ENCODE measurements at regions not wholly inside any gene's neighbourhood (a gene's known extent, or its start where the extent isn't known, plus 50 kb on each side); places are given as distances from the start of the nearest gene placed in this dataset.

DNA sequence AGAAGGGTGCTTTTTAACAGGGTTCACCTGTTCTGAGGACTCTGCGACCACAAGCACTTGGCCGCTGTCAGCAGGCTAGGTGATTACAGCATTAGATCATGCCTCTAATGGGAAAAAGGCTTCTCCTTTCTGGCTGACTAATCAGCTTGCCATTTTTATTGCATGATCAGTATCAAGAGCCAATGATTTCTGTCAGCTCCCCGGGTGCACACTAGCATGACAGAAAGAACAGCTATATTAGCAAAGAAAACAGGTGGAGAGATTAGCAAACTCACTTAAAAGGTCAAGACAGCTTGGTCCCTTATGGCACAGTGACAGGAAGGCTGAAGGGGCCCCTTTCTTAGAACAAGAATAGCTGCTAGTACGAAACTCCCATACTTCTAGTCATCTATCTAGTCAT, 170.0 kb downstream of the SMIM20 start:
- intact Hi-C loops (cut with DNase I), result loop anchor here (5.0 kb wide), 3 partner anchors 153 to 328 kb away; no protein-coding TSS in a partner anchor

DNA sequence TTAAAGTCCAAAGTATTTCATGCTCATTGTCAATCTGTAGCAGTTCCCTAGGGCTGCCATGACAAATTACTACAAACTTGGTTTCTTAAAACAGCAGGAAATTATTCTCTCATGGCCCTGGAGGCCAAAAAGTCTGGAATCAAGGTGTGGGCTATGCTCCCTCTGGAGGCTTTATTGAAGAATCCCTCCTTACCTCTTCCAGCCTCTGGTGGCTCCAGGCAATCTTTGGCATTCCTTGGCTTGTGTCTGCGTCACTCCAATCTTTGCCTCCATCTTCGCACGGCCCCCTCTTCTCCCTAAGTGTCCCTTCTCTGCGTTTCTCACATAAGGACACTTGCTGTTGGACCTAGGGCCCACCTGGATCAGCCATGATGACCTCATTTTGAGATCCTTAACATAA, 170.4 kb downstream of the SMIM20 start:
- no peak for DNase-seq
- intact Hi-C loops (cut with DNase I), result loop anchor here (5.0 kb wide), 3 partner anchors 153 to 328 kb away; no protein-coding TSS in a partner anchor

More for the DNA sequence above, 170.0 kb downstream of the SMIM20 start:
- no peak for DNase-seq

DNA sequence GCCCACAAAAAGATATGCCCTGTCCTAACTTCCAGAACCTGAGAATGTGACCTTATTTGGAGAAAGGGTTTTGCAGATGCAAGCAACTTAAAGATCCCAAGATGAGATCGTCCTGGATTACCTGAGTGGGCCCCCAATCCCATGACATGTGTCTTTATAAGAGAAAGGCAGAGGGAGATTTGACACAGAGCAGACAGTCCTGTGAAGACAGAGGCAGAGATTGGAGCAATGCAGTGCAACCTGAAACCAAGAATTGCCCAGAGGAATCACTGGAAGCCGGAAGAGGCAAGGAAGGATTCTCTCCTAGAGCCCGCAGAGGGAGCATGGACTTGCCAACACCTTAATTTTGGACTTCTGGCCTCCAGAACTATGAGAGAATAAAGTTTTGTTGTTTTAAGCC, 171.5 kb downstream of the SMIM20 start:
- intact Hi-C loops (cut with DNase I), result no loop called here
- no peak for DNase-seq

DNA sequence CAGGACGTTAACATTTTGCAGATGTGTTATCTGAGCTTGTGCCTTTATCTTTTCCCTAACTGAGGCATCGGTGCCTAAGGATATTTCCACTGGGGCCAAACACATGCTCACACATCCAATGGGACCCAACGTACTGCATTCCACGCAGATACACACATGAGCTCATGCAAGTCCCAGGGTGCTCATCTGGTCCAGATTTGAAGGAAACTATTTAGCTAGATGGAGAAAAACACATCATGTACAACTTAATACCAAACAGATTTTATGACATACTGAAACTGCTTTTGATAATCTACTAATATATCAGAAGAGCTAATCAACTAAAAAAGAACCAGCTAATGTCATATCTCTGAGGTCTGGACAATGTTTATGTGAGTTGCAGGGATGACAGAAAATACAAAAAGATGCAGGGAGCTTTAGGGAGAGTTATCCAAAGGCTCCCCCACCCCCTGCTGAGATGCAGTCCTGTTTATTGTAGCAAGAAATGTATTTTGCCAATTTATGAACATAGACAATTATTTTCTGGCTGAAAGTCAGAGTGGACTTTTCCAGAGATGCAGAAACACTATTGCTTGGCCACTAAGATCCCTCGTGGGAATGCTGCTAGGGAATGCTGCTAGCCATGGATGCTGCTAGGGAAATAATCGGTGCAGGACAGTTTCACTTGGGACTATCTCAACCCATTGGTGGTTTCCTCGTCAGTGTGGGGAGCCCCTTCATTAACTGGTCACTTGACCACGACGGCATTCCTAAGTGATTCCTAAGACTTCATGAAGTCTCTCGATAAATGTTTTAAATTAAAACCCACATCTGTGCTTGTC, 172.8 kb downstream of the SMIM20 start:
- intact Hi-C loops (cut with DNase I), result no loop called here

DNA sequence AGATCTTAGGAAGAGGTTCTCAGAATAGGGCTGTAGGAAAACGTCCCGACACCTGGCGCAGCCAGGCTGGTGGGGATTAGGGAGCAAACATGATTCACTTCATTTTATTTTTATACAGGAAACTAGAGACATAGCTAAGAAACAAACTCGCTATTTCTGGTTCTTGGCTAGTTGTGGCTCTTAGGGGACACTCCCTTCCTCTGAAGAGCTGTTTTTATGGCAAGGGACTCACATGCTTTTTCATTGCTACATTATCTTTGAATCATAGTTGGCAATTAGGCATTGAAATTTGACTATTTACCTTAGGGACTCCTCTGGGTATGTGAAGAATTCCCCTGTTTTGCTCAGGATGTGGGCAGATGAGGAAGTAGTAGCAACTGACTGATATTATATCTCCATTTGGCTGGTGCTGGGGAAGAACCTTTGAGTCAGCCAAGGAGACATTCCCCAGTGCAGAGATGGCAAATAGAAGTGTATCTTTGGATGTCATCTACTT, 174.5 kb downstream of the SMIM20 start:
- intact Hi-C loops (cut with DNase I), result no loop called here
- DNase-seq, result no peak

More for the DNA sequence above, 172.8 kb downstream of the SMIM20 start:
- DNase-seq, result no peak

DNA sequence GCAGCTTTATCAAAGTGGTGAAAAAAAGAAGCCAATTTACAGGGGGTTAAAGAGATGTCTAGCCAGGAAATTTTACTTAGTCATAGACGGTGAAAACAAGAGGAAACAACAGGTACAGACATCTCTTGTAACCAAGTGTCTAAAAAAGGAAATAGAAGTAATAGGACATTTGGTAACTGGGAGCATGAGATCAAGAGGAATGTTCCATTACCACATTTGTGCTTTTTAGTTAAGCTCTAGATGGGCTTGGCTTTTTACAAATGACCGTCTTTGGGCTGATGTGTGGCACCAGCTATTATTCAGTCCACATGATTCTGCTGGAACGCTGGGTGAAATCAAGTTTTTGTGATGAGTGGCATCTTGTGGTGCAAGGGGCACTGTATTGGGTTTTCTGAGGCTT, 179.5 kb downstream of the SMIM20 start:
- no peak for DNase-seq
- intact Hi-C loops (cut with DNase I), result no loop called here

DNA sequence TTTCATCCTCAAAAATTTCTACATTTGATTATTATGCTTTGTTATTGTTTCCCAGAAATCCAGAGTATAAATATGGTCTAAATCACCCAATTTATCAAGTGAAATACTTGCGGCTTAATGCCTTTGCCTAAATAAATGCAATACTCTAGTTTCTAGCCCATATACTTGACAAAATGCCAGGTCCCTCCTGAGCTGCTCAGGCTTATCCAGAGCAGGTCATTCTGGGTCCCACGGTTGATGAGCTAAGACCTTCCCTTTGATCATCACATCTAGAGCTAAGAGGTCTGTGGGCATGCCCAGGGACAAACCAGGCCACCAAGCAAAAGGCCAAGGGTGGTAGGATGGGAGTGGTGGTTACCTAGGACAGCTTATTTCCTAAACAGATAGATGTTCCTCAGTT, 180.1 kb downstream of the SMIM20 start:
- DNase-seq, result no peak
- intact Hi-C loops (cut with DNase I), result no loop called here

DNA sequence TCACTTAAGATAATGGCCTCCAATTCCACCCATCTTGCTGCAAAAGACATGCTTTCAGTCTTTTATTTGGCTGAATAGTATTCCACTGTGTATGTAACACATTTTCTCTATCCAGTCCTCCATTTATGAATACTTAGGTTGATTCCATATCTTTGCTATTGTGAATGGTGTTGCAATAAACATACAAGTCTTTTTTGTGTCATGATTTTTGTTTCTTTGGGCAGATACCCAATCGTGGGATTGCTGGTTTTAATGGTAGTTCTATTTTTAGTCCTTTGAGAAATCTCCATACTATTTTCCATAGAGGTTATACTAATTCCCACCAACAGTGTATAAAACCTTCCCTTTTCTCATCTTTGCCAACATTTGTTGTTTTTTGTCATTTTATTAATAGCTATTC, 180.9 kb downstream of the SMIM20 start:
- intact Hi-C loops (cut with DNase I), result no loop called here
- DNase-seq, result no peak

DNA sequence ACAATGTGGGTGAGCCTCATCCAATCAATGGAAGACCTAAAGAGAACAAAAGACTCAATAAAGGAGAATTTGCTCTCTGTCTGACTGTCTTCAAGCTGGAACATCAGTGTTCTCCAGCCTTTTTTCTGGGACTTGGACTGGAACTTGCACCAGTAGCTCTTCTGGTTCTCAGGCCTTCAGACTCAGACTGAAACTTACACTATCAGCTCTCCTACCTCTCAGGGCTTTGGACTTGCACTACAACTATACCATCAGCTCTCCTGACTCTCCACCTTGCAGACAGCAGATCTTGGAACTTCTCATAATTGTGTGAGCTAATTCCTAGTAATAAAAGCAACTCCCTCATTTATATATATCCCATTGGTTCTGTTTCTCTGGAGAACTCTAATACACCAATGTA, 185.9 kb downstream of the SMIM20 start:
- intact Hi-C loops (cut with DNase I), result no loop called here

DNA sequence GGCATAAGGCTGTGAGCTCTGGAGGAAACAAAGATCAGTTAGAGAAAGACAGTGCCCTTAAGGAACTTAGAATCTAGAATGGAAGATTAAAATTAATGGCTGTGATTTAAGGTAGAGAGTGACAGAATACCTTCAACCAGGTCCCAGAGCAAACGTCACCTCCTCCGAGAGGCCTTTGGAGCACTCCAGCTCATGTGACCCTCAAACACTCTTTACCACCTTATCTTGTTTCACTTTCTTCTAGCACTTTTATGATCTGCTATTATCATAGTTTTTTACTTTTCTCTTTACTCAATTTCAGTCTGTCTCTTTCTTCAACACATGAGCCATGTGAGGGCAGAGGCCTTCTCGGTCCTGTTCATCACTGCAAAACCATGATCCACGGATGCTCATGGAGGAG, 187.0 kb downstream of the SMIM20 start:
- intact Hi-C loops (cut with DNase I), result no loop called here
- DNase-seq, result no peak

More for the DNA sequence above, 185.9 kb downstream of the SMIM20 start:
- no peak for DNase-seq

DNA sequence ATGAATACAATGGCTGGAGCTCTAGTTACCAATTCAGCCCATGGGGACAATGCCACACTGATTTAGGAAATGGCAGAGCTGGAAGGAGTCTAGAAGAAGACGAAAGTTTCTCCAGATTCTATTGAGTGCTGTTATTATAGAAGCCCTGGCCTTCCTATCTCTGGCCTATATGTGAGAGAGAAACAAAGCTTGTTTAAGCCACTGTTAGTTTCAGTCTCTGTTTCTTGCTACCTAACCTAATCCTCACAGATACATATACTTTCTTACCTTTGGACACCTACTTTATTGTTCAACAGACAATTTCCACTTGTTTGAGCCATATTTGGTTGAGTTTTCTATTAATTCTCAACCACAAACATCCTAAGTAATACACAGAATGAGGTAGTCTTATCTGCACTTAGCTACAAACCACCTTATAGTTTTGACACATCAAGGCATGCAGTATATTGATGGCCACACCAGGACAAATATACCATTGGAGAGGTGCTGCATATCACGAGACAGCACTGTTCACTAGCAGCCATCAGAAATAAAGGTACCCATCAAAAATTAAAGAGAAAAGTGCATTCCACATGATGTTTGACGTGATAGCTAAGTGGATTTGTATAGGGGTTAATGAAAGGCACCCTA, 190.2 kb downstream of the SMIM20 start:
- intact Hi-C loops (cut with DNase I), result no loop called here
- DNase-seq, result no peak

DNA sequence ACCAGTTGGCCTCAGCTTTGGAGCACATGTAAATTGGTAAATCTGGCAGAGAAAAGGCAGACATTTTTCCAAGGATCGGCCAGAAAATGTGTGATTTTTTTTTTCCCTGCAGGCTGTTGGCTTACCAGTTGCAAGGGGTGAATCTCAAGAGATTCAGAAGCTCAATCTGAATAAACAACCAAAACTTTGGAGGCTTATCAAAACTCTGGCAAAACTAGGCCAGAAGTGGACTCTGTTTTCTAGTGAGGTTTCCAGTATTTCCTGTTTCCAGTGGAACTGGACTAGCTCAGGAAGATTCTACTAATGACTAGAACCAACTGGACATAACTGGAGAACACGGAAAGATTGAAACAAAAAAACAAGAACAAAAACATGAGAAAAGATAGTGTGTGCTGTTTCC, 191.3 kb downstream of the SMIM20 start:
- intact Hi-C loops (cut with DNase I), result no loop called here
- no peak for DNase-seq

DNA sequence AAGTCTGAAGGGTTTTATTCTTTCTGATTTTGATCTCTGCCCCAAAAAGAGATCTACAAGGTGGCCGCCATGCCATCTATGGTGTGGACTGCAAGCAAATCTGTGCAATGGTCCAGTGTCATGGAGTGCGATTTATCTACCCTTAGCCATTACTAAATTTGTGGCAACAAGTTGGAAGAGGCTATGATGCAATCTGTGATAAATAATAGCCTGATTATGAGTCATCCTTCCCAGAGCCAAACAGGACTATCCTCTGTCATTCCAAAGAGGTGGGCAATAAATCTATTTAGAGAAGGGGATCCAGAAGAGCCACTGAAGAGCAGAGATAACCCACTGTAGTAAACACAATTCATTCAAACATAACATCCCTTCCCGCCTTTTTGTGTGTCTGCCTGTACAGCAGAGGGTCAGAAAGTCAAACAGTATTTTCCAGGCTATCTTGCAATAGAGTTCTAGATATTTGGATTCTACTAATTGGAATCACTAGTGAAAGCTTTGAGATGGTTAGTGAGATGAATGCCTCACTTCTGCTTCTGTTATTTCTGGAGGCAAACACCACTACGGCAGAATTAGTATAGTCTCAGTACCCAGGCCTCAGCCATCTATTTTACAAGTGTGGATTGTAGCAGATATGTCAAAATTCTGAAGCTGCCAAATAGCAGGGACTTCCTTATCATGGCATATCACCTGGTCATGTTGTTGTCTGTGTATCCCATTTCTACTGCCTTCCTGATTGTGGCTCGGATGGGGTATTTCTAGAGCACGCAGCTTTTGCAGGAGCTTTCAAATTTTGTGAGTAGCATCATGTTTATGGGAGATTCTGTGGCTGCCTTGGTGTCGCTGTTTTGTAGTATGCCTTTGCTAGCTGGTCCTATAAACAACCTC, 192.0 kb downstream of the SMIM20 start:
- intact Hi-C loops (cut with DNase I), result no loop called here
- no peak for DNase-seq

DNA sequence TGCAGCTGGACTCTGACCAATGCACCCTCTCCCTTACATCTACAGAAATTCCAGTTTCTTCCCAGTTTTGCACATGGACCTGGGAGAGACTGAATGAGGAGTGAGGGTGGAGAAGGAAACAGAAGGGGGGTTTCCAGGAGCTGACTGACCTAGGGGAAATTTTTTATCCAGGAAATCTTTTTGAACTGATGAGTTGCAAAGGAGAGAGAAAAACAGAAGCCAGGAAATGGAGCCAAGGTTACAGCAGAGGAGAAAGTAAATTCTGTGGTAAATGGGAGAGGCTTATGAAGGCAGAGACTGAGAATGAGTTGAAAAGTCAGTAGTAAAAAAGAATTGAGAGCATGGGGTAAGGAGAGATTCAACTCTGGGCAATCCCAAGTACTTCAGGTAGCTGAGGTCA, 192.8 kb downstream of the SMIM20 start:
- intact Hi-C loops (cut with DNase I), result no loop called here
- DNase-seq, result no peak

DNA sequence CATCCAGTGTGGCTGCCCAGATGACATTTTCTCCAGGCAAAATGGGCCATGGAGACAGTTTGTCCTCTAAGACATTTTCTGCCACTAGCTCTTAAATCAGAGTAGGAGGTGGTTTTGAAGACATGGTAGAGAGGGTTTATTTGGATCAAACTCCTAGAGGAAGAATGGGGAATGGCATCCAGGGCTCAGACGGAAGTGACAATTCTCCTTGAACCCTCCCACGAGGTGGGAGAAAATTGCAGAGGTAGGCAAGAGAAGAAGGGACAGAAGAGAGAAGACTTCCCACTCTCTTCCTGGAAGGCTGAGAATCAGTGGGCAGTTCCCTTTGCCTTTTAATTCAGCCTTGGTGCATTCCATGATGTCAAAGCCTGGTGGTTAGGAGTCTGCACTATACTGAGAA, 194.0 kb downstream of the SMIM20 start:
- intact Hi-C loops (cut with DNase I), result no loop called here
- no peak for DNase-seq

DNA sequence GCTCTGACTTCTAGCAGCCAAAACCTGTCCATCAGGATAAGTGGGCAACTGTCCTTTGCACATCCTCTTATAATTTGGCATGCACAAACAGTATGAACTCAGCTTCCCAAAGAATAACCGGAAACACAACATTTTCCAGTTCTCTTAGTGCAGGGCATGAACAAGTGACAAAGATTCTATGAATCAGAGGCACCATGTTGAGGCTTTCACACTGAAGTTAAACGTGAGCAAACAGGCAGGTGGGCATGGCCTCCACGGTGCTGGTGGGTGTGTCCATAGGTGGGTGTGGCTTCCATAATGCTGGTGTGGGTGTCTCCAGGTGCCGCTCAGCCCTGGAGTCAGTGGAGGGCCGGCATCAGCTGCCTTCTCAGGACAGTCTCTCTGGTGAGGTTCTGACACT, 196.5 kb downstream of the SMIM20 start:
- no peak for DNase-seq
- intact Hi-C loops (cut with DNase I), result no loop called here

DNA sequence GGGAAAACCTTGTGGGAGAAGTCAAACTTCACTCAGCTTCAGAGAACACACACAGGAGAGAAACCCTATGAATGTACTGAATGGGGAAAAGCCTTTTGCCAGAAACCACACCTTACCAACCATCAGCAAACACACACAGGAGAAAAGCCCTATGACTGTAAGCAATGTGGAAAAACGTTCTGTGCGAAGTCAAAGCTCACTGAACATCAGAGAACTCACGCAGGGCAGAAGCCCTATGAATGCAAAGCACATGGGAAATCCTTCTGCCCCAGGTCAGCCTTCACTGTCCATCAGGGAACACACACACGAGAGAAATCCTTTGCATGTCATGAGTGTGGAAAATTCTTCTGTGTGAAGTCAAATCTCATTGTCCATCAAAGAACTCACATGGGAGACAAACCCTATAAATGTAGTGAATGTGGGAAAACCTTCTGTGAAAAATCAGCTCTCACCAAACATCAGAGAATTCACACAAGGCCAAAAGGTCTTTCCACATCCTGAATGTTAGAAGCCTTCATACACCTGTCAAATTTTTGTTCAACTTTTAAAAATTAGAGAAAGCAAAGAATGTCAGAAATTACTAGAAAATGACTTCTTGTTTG, 199.4 kb downstream of the SMIM20 start:
- intact Hi-C loops (cut with DNase I), result no loop called here
- DNase-seq, result no peak

DNA sequence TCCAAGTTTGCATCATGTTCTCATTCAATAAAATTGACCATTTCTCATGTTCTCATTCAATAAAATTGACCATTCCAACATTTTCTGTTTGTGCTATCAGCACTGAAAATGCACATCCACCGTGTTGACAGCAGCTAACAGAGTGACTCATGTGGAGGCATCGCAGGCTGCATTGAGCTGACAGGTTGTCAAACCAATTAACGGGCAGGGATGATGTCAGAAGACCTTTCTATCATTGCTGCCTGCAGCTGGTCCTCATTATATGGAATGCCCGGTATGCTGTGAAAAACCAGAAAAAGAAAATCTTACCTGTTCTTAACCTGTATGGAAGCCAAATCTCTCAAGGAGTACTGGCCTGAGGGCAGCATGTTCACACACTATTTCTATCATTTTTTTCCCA, 202.0 kb downstream of the SMIM20 start:
- DNase-seq, result no peak
- intact Hi-C loops (cut with DNase I), result no loop called here

DNA sequence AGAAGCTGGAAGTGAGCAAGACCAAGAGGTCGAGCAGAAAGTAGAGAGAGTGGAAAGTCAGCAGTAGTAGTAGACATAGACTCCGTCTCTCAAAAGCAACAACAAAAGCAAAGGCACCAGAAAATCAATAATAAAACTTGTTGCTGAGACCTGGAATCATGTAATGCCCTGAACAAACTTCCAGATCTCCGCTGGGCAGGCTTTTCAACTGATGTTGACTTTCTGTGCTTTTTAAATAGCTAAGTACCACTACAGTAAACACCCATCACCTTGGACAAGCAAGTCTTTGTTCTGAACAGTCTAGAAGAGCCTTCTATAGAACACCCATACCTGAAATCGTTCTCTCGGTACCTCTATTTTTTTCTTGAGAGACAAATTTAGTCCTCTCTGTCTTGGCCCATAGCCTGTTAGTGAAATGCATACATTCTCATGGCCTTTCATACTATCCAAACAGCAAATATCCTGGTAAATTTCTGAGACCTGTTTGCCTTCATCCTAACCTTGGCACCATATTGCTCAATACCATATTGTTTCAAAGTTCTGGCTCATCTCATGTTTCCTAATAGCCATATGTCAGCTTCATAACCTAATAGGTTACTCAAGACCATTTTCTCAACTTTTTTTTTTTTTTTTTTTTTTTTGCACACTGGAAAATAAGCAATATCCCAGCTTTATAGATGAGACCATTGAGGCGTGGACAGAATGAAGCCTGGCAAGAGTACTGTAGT, 200.6 kb upstream of the RBPJ start:
- intact Hi-C loops (cut with DNase I), result no loop called here

More for the DNA sequence above, 200.6 kb upstream of the RBPJ start:
- DNase-seq, result no peak
